Stomach (tissue), 8 donors: ENCODE measurements at regions not wholly inside any gene's neighbourhood (a gene's known extent, or its start where the extent isn't known, plus 50 kb on each side); places are given as distances from the start of the nearest gene placed in this dataset.

Experiments
- DNase-seq, 2 donors: peaks; one replicate each; pipeline versions ENCODE4 v3.0.0 to v3.0.0-alpha.2; 2013 to 2019
- H3K27ac ChIP-seq, 5 donors: fragments of 200-600 bp in 4 of 5; sonication (generic) in 4 of 5; one replicate each; pipeline ENCODE4 v1.5.1; 2013 to 2019; ENCODE audit warnings: mild to moderate bottlenecking in 1 of 5, moderate library complexity in 1 of 5
- H3K27me3 ChIP-seq, 3 donors: fragments of 200-600 bp; sonication (generic); one replicate each; pipeline ENCODE4 v1.5.1; 2017 to 2019; ENCODE audit warnings: mixed run types in 1 of 3
- H3K36me3 ChIP-seq, 4 donors: fragments of 200-600 bp; sonication (generic); 1 replicate in 3 of 4; 2 replicates in 1 of 4; pipeline ENCODE4 v1.5.1; 2016 to 2019
- H3K4me1 ChIP-seq, 4 donors: fragments of 200-600 bp; sonication (generic); one replicate each; pipeline ENCODE4 v1.5.1; 2016 to 2019
- H3K4me3 ChIP-seq, 4 donors: fragments of 200-600 bp; sonication (generic) in 3 of 4; one replicate each; pipeline ENCODE4 v1.5.1; 2016 to 2019; ENCODE audit warnings: mild to moderate bottlenecking in 1 of 4
- H3K9me3 ChIP-seq, 4 donors: fragments of 200-600 bp; sonication (generic); one replicate each; pipeline ENCODE4 v1.5.1; 2016 to 2019
- EP300 ChIP-seq: sonication (generic); formaldehyde crosslinking; IDR thresholded peaks from one replicate; pipeline ENCODE4 v1.6.1; 2017; ENCODE audit warnings: antibody characterized with exemption
- POLR2A ChIP-seq, 4 donors: fragments of 450-650 bp; IDR thresholded peaks; one replicate each; pipeline ENCODE4 v1.6.1; 2016; ENCODE audit warnings: antibody characterized with exemption in 4 of 4, control low read depth in 2 of 4, mild to moderate bottlenecking in 1 of 4, moderate library complexity in 1 of 4
- POLR2AphosphoS5 ChIP-seq, 3 donors: sonication (generic); formaldehyde crosslinking; IDR thresholded peaks; one replicate each; pipeline ENCODE4 v1.6.1; 2016; ENCODE audit warnings: antibody characterized with exemption in 3 of 3
- WGBS, 5 donors: extraction: QIAGEN DNeasy Blood & Tissue Kit in 3 of 5; methylation state at CpG; one replicate each; pipeline versions ENCODE4 v1.1.5 to v1.1.7; 2013 to 2018; 5-methylcytosine and 5-hydroxymethylcytosine counted together
- intact Hi-C: fragments of 100-400 bp; cut with DNase I; formaldehyde crosslinking; loops from one replicate; pipeline ENCODE4 v1.15.1; 2023; ENCODE audit warnings: low total_unique reads
- TF ChIP-seq, protein P1 (sequence below), 7 experiments: fragments of 450-650 bp in 4 of 7; fragments of 200-600 bp in 3 of 7; sonication (generic) in 3 of 7; IDR thresholded peaks; one replicate each; pipeline ENCODE4 v1.5.1; 2016 to 2019; ENCODE audit warnings: antibody characterized with exemption in 7 of 7, control low read depth in 2 of 7, mild to moderate bottlenecking in 1 of 7
- donor health status: healthy with polysubstance abuse.
- donor health status: Bipolar disorder and iron deficiency.
- donor health status: healthy.

DNA sequence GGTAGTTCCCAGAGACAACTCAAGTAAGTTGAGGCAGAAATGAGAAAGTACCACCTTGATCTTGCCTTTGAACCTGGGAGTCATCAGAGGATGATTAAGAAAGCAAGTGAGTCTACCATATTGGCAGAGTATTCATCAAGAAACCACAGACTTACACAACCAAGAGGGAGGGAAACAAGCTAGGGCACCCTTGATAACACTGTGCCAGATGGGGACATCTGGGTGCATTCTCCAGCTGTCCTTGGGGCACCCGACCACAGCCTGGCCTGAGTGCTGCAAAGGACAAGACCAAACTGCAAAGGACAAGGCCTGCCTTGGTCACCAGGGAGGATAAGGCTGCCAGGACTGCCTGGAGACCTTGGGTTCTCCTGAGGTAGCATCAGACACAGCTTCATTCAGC is 553.6 kb downstream of the EPHB1 start:
- H3K27me3 ChIP-seq: no peaks in the 10 kb centered on the region
- no peaks in the 10 kb centered on the region for H3K9me3 ChIP-seq
- H3K36me3 ChIP-seq: no peaks in the 10 kb centered on the region
- no peaks in the 10 kb centered on the region for H3K4me1 ChIP-seq
- H3K27ac ChIP-seq: no peak overlapping the region
- intact Hi-C loops: no loop called here
- TF ChIP-seq, protein P1, sequence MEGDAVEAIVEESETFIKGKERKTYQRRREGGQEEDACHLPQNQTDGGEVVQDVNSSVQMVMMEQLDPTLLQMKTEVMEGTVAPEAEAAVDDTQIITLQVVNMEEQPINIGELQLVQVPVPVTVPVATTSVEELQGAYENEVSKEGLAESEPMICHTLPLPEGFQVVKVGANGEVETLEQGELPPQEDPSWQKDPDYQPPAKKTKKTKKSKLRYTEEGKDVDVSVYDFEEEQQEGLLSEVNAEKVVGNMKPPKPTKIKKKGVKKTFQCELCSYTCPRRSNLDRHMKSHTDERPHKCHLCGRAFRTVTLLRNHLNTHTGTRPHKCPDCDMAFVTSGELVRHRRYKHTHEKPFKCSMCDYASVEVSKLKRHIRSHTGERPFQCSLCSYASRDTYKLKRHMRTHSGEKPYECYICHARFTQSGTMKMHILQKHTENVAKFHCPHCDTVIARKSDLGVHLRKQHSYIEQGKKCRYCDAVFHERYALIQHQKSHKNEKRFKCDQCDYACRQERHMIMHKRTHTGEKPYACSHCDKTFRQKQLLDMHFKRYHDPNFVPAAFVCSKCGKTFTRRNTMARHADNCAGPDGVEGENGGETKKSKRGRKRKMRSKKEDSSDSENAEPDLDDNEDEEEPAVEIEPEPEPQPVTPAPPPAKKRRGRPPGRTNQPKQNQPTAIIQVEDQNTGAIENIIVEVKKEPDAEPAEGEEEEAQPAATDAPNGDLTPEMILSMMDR (IDR thresholded peaks at IDR 0.05): no peak
- TF ChIP-seq EP300 (no peak), POLR2A (IDR thresholded peaks at IDR 0.05) (no peak), POLR2AphosphoS5 (IDR thresholded peaks at IDR 0.05) (no peak)
- no peak for DNase-seq
- no peak overlapping the region for H3K4me3 ChIP-seq
- WGBS, 5 donors: 23 to 56% (median 42%) methylated on average over 1 of the region's 1 CpG

DNA sequence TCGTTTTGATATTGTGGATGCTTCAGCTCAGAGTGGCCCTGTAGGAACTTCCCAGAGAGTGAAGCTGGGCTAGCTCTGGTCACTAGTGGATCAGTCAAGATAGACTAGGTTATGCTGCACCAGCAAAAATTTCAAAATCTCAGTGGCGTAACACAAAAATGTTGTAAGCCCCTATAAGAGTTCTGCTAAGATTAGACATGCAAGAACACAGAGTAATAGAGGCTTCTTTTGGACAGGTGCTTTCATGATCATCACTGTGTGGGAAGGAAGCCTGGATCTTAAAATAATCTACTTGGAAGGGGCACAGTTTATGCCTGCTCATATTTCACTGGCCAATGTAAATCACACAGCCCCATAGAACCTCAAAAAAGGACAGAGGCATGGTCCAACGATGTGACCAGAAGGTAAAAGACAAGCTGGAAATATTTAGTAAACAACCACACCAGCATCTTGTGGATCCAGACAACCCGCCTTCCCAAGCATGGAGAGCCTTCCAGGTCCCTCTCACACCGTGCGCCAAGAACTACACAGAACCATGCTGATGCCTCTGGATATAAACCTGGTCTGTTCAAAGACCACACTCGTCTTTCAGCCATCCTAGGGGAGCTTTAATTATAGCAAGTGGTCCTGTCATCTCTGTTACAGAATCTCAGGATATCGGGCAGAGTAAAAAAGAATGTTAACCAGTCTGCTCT is 554.3 kb downstream of the EPHB1 start:
- no peaks in the 10 kb centered on the region for H3K27me3 ChIP-seq
- H3K36me3 ChIP-seq: no peaks in the 10 kb centered on the region
- H3K4me1 ChIP-seq: no peaks in the 10 kb centered on the region
- H3K9me3 ChIP-seq: peaks cover 0 to under 1% (median 0%) of the 10 kb centered on the region in 4 donors
- intact Hi-C loops: no loop called here
- no peak overlapping the region for H3K4me3 ChIP-seq
- 73 to 81% (median 77%) methylated on average over 8 of the region's 8 CpGs for WGBS, 5 donors
- no peak for TF ChIP-seq POLR2A (IDR thresholded peaks at IDR 0.05)
- TF ChIP-seq POLR2AphosphoS5 (IDR thresholded peaks at IDR 0.05): no peak
- no peak for TF ChIP-seq EP300
- TF ChIP-seq, protein P1 (IDR thresholded peaks at IDR 0.05): no peak
- H3K27ac ChIP-seq: no peak overlapping the region
- no peak for DNase-seq

- intact Hi-C loops: no loop called here
- TF ChIP-seq EP300 (no peak), POLR2AphosphoS5 (IDR thresholded peaks at IDR 0.05) (no peak), POLR2A (IDR thresholded peaks at IDR 0.05) (no peak)
- TF ChIP-seq, protein P1 (IDR thresholded peaks at IDR 0.05): no peak
- H3K36me3 ChIP-seq: no peaks in the 10 kb centered on the region
- 60 to 75% (median 67%) methylated on average over 8 of the region's 8 CpGs for WGBS, 5 donors
- H3K4me1 ChIP-seq: no peaks in the 10 kb centered on the region
- no peaks in the 10 kb centered on the region for H3K27me3 ChIP-seq
- no peak for DNase-seq
- no peak overlapping the region for H3K4me3 ChIP-seq
- H3K27ac ChIP-seq: no peak overlapping the region
- H3K9me3 ChIP-seq: peaks cover 0 to 5% (median 0%) of the 10 kb centered on the region in 4 donors
Measured at GRCh38 chr3:135352213-135352612, 557.2 kb downstream of the EPHB1 start.

- 74 to 92% (median 85%) methylated on average over 3 of the region's 3 CpGs for WGBS, 5 donors
- H3K4me1 ChIP-seq: no peaks in the 10 kb centered on the region
- no peak for DNase-seq
- H3K4me3 ChIP-seq: no peak overlapping the region
- no peaks in the 10 kb centered on the region for H3K9me3 ChIP-seq
- H3K36me3 ChIP-seq: no peaks in the 10 kb centered on the region
- TF ChIP-seq, protein P1 (IDR thresholded peaks at IDR 0.05): no peak
- TF ChIP-seq EP300 (no peak), POLR2AphosphoS5 (IDR thresholded peaks at IDR 0.05) (no peak), POLR2A (IDR thresholded peaks at IDR 0.05) (no peak)
- no peak overlapping the region for H3K27ac ChIP-seq
- intact Hi-C loops: no loop called here
- no peaks in the 10 kb centered on the region for H3K27me3 ChIP-seq
Measured at GRCh38 chr3:135362889-135363288, 567.8 kb downstream of the EPHB1 start.
